ENCODE measurements at regions not wholly inside any gene's neighbourhood (a gene's known extent, or its start where the extent isn't known, plus 50 kb on each side); places are given as distances from the start of the nearest gene placed in this dataset.

DNA sequence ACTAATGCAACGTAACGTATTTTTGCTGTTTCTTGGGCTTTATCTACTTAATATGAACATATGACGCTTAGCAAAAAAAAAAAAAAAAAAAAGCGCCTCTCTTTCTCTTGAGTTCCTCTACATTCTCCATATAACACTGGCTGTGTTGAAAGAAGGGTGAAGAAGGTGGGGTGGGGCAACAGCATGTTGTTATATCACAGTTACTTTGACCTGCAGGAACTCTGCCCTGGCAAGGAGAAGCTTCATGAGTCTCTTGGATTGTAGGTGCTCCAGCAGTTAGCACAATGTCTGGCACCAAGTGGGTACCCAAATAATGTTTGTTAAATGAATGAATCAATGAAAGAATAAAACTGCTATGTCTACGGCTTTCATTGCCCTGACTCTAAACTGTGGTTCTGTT, 162.6 kb downstream of the ATG4C start:
- TF ChIP-seq, protein P1, sequence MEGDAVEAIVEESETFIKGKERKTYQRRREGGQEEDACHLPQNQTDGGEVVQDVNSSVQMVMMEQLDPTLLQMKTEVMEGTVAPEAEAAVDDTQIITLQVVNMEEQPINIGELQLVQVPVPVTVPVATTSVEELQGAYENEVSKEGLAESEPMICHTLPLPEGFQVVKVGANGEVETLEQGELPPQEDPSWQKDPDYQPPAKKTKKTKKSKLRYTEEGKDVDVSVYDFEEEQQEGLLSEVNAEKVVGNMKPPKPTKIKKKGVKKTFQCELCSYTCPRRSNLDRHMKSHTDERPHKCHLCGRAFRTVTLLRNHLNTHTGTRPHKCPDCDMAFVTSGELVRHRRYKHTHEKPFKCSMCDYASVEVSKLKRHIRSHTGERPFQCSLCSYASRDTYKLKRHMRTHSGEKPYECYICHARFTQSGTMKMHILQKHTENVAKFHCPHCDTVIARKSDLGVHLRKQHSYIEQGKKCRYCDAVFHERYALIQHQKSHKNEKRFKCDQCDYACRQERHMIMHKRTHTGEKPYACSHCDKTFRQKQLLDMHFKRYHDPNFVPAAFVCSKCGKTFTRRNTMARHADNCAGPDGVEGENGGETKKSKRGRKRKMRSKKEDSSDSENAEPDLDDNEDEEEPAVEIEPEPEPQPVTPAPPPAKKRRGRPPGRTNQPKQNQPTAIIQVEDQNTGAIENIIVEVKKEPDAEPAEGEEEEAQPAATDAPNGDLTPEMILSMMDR (conservative IDR thresholded peaks at IDR 0.05; ENCODE audit: low read length) = no peak
- TF ChIP-seq EZH2phosphoT487 (IDR thresholded peaks at IDR 0.05; ENCODE audit: borderline replicate concordance, low read depth, low read length) = no peak

Data from OCI-LY7 (cell line).